A673 (cell line): ENCODE measurements at regions not wholly inside any gene's neighbourhood (a gene's known extent, or its start where the extent isn't known, plus 50 kb on each side); places are given as distances from the start of the nearest gene placed in this dataset.

Source experiments
- BruUV-seq: library from RNA; stranded (reverse); fragments of 400-500 nt; replicated peaks from 2 replicates; lab custom pipeline; 2021; lab: Mats Ljungman, UMichigan
- CTCF ChIA-PET: fragments of 300-600 bp; sonication (Branson Sonifier 250); formaldehyde crosslinking; loops from one replicate; lab custom pipeline; 2022; ENCODE audit warnings: antibody characterized with exemption; lab: Charles Lee
- POLR2A ChIA-PET: fragments of 300-600 bp; sonication (Branson Sonifier 250); formaldehyde crosslinking; loops from one replicate; lab custom pipeline; 2022; ENCODE audit warnings: antibody characterized with exemption; ENCODE audit not compliant: low non-redundant PET; lab: Charles Lee
- DNase-seq: peaks from one replicate; pipeline ENCODE4 v3.0.0-alpha.2; 2015; ENCODE audit warnings: low spot score
- H3K27ac ChIP-seq: fragments of 200-600 bp; sonication (generic); 2 replicates; pipeline ENCODE4 v1.5.1; 2016; ENCODE audit warnings: mixed run types, low read depth, mild to moderate bottlenecking, mixed read lengths, antibody characterized with exemption, low read length; ENCODE audit not compliant: poor library complexity, severe bottlenecking
- H3K27me3 ChIP-seq: fragments of 200-600 bp; sonication (generic); replicated peaks from 2 replicates; pipeline ENCODE4 v1.6.1; 2017; ENCODE audit warnings: mixed run types, low read depth, mild to moderate bottlenecking, mixed read lengths, antibody characterized with exemption, low read length; ENCODE audit not compliant: insufficient read depth, poor library complexity
- H3K36me3 ChIP-seq: fragments of 200-600 bp; sonication (generic); 2 replicates; pipeline ENCODE4 v1.6.1; 2016; ENCODE audit warnings: mixed run types, mild to moderate bottlenecking, mixed read lengths, antibody characterized with exemption, low read length; ENCODE audit not compliant: insufficient read depth, poor library complexity, severe bottlenecking
- H3K4me1 ChIP-seq: fragments of 200-600 bp; sonication (generic); 2 replicates; pipeline ENCODE4 v1.6.1; 2017; ENCODE audit warnings: mixed run types, mild to moderate bottlenecking, mixed read lengths, antibody characterized with exemption, low read length; ENCODE audit not compliant: insufficient read depth, poor library complexity, severe bottlenecking
- H3K4me3 ChIP-seq: fragments of 200-600 bp; sonication (generic); 2 replicates; pipeline ENCODE4 v1.5.1; 2016; ENCODE audit warnings: low read depth, mixed run types, mild to moderate bottlenecking, mixed read lengths, low read length; ENCODE audit not compliant: poor library complexity, severe bottlenecking
- H3K9me3 ChIP-seq: fragments of 200-600 bp; sonication (generic); 2 replicates; pipeline ENCODE4 v1.6.1; 2016; ENCODE audit warnings: mixed run types, low read depth, mild to moderate bottlenecking, mixed read lengths, antibody characterized with exemption, low read length; ENCODE audit not compliant: poor library complexity, severe bottlenecking
- CTCF ChIP-seq: fragments of 300-800, 200-600 bp; sonication (generic); conservative IDR thresholded peaks from 2 replicates; pipeline ENCODE4 v1.5.1; 2017; ENCODE audit warnings: low read depth, mild to moderate bottlenecking, antibody characterized with exemption, low read length, moderate library complexity, mixed read lengths
- EZH2 ChIP-seq: fragments of 200-600 bp; sonication (generic); IDR thresholded peaks from 2 replicates; pipeline ENCODE4 v1.6.1; 2017; ENCODE audit warnings: borderline replicate concordance, low read depth, mild to moderate bottlenecking, mixed read lengths, antibody characterized with exemption, low read length; ENCODE audit not compliant: poor library complexity, severe bottlenecking
- intact Hi-C: fragments of 100-400 bp; cut with micrococcal nuclease; formaldehyde crosslinking; loops from one replicate; pipeline ENCODE4 v1.10.0; 2022; ENCODE audit not compliant: unreplicated experiment

GRCh38 chr20:23193801-23194384 lies 107.8 kb upstream of the CD93 start:
- CTCF ChIA-PET: no interaction called here
- Histone ChIP-seq H3K9me3 (peaks cover 4% of the 10 kb centered on the region), H3K4me1 (no peaks in the 10 kb centered on the region), H3K4me3 (no peak overlapping the region), H3K27me3 (peaks cover 31% of the 10 kb centered on the region), H3K36me3 (no peaks in the 10 kb centered on the region), H3K27ac (no peak overlapping the region)
- DNase-seq: no peak
- intact Hi-C loops: no loop called here
- no TSS peak for BruUV-seq
- POLR2A ChIA-PET: no interaction called here
- no peak for TF ChIP-seq CTCF
- TF ChIP-seq EZH2: no peak

GRCh38 chr20:23192469-23192868 lies 106.3 kb upstream of the CD93 start:
- Histone ChIP-seq H3K4me1 (no peaks in the 10 kb centered on the region), H3K27me3 (peaks cover 17% of the 10 kb centered on the region), H3K27ac (no peak overlapping the region), H3K4me3 (no peak overlapping the region), H3K36me3 (no peaks in the 10 kb centered on the region), H3K9me3 (peaks cover 4% of the 10 kb centered on the region)
- TF ChIP-seq CTCF: no peak
- no peak for TF ChIP-seq EZH2
- no TSS peak for BruUV-seq
- POLR2A ChIA-PET: no interaction called here
- intact Hi-C loops: no loop called here
- no peak for DNase-seq
- CTCF ChIA-PET: no interaction called here

DNA sequence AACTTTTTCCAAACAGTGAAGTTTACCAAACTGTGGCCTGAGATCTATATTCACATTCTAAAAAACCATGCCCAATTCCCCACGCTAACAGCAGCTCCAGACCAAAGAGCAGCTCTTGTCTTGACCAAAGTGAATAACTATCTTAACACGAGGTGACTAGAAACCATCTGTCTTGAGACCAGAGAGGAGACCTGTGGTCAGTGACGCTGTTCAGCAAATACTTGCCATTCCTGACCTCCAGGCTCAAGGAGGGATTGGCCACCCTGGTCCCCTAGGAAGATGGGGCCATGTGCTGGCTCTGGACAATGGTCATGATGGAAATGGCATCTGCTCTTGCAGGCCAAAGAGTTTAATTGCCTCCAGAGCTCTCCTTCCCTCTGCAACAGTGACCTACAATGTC lies 104.4 kb upstream of the CD93 start:
- Histone ChIP-seq H3K4me3 (no peak overlapping the region), H3K27ac (no peak overlapping the region), H3K4me1 (no peaks in the 10 kb centered on the region), H3K9me3 (peaks cover 1% of the 10 kb centered on the region), H3K27me3 (peaks cover 10% of the 10 kb centered on the region), H3K36me3 (no peaks in the 10 kb centered on the region)
- BruUV-seq: no TSS peak
- POLR2A ChIA-PET: no interaction called here
- TF ChIP-seq EZH2 (no peak), CTCF (no peak)
- CTCF ChIA-PET: no interaction called here
- intact Hi-C loops: no loop called here
- no peak for DNase-seq
